IMR-90 (cell line): ENCODE measurements at regions not wholly inside any gene's neighbourhood (a gene's known extent, or its start where the extent isn't known, plus 50 kb on each side); places are given as distances from the start of the nearest gene placed in this dataset.

Source experiments
- ATAC-seq: fragments of 200-7000 bp; cut with Tn5 transposase; 2 replicates; pipeline ENCODE4 v1.9.1; 2020; ENCODE audit warnings: low read depth, mild to moderate bottlenecking, moderate library complexity
- BruUV-seq: library from RNA; stranded (reverse); fragments of 400-500 nt; replicated peaks from 2 replicates; lab custom pipeline; 2021; lab: Mats Ljungman, UMichigan
- CTCF ChIA-PET: fragments of 300-600 bp; formaldehyde crosslinking; extraction: SDS; loops from one replicate; lab custom pipeline; 2021; ENCODE audit warnings: antibody characterized with exemption; lab: Yijun Ruan, JAX
- POLR2A ChIA-PET: fragments of 300-600 bp; sonication (Branson Sonifier 250); formaldehyde crosslinking; loops from one replicate; lab custom pipeline; 2022; ENCODE audit warnings: antibody characterized with exemption; ENCODE audit not compliant: unreplicated experiment; lab: Charles Lee
- DNase-seq: peaks from one replicate; pipeline ENCODE4 v3.0.0; 2013
- H2AFZ ChIP-seq: replicated peaks from 2 replicates; pipeline ENCODE3; 2013; ENCODE audit warnings: low read length, mild to moderate bottlenecking; ENCODE audit not compliant: poor library complexity
- H2AK5ac ChIP-seq: 2 replicates; pipeline ENCODE4 v1.6.1; 2013; ENCODE audit warnings: low read depth, low read length, inconsistent platforms
- H2AK9ac ChIP-seq: replicated peaks from 2 replicates; pipeline ENCODE3; 2013; ENCODE audit warnings: mild to moderate bottlenecking, low read depth, low read length, moderate library complexity; ENCODE audit not compliant: poor library complexity
- H2BK120ac ChIP-seq: 2 replicates; pipeline ENCODE4 v1.6.1; 2013; ENCODE audit warnings: low read depth, low read length, inconsistent platforms
- H2BK15ac ChIP-seq: 3 replicates; pipeline ENCODE4 v1.6.1; 2013; ENCODE audit warnings: low read depth, low read length, inconsistent platforms
- H2BK20ac ChIP-seq: 2 replicates; pipeline ENCODE4 v1.6.1; 2013; ENCODE audit warnings: low read depth, mild to moderate bottlenecking, inconsistent platforms, low read length, moderate library complexity
- H2BK5ac ChIP-seq: 2 replicates; pipeline ENCODE4 v1.6.1; 2013; ENCODE audit warnings: mild to moderate bottlenecking, low read depth, low read length, inconsistent platforms; ENCODE audit not compliant: poor library complexity, severe bottlenecking
- H3K14ac ChIP-seq: replicated peaks from 2 replicates; pipeline ENCODE4 v1.6.1; 2013; ENCODE audit warnings: low read depth, low read length, inconsistent platforms
- H3K18ac ChIP-seq: 2 replicates; pipeline ENCODE4 v1.6.1; 2013; ENCODE audit warnings: low read depth, low read length, control low read depth
- H3K23ac ChIP-seq: 2 replicates; pipeline ENCODE4 v1.6.1; 2013; ENCODE audit warnings: low read depth, low read length, inconsistent platforms
- H3K27ac ChIP-seq: 2 replicates; pipeline ENCODE4 v1.5.1; 2013; ENCODE audit warnings: mild to moderate bottlenecking, control low read depth, low read length; ENCODE audit not compliant: insufficient read depth
- H3K27me3 ChIP-seq: 2 replicates; pipeline ENCODE4 v1.6.1; 2013; ENCODE audit warnings: low read length; ENCODE audit not compliant: control insufficient read depth, insufficient read depth
- H3K36me3 ChIP-seq: 2 replicates; pipeline ENCODE4 v1.6.1; 2013; ENCODE audit warnings: low read length, mixed read lengths; ENCODE audit not compliant: control insufficient read depth, insufficient read depth
- H3K4ac ChIP-seq: 2 replicates; pipeline ENCODE4 v1.6.1; 2013; ENCODE audit warnings: low read depth, low read length, inconsistent platforms
- H3K4me1 ChIP-seq: 2 replicates; pipeline ENCODE4 v1.6.1; 2013; ENCODE audit warnings: low read length, mixed read lengths; ENCODE audit not compliant: control insufficient read depth, insufficient read depth
- H3K4me2 ChIP-seq: 2 replicates; pipeline ENCODE4 v1.6.1; 2013; ENCODE audit warnings: low read depth, mild to moderate bottlenecking, control low read depth, low read length, moderate library complexity
- H3K4me3 ChIP-seq: 2 replicates; pipeline ENCODE4 v1.5.1; 2013; ENCODE audit warnings: low read depth, mild to moderate bottlenecking, control low read depth, low read length, moderate library complexity; ENCODE audit not compliant: insufficient read depth
- H3K56ac ChIP-seq: 2 replicates; pipeline ENCODE4 v1.6.1; 2013; ENCODE audit warnings: low read length, inconsistent platforms; ENCODE audit not compliant: insufficient read depth; ENCODE audit errors: extremely low read depth
- H3K79me1 ChIP-seq, 2 experiments: 2 replicates each; pipeline ENCODE4 v1.6.1; 2013; ENCODE audit warnings: low read length in 2 of 2, inconsistent platforms in 1 of 2, low read depth in 1 of 2
- H3K9ac ChIP-seq: 2 replicates; pipeline ENCODE4 v1.6.1; 2013; ENCODE audit warnings: low read depth, low read length, control low read depth
- H3K9me1 ChIP-seq: 2 replicates; pipeline ENCODE4 v1.6.1; 2013; ENCODE audit warnings: low read length, inconsistent platforms; ENCODE audit not compliant: insufficient read depth
- H3K9me3 ChIP-seq: 2 replicates; pipeline ENCODE4 v1.6.1; 2013; ENCODE audit warnings: low read length; ENCODE audit not compliant: control insufficient read depth, insufficient read depth
- H4K20me1 ChIP-seq: 2 replicates; pipeline ENCODE4 v1.6.1; 2013; ENCODE audit warnings: low read length, inconsistent platforms; ENCODE audit not compliant: insufficient read depth
- H4K5ac ChIP-seq: 2 replicates; pipeline ENCODE4 v1.6.1; 2013; ENCODE audit warnings: mild to moderate bottlenecking, low read depth, low read length, control low read depth
- H4K8ac ChIP-seq, 2 experiments: 2 replicates each; pipeline ENCODE4 v1.6.1; 2013; ENCODE audit warnings: low read depth in 2 of 2, low read length in 2 of 2, control low read depth in 1 of 2, inconsistent platforms in 1 of 2
- H4K91ac ChIP-seq: 2 replicates; pipeline ENCODE4 v1.6.1; 2013; ENCODE audit warnings: low read depth, low read length, inconsistent platforms; ENCODE audit not compliant: insufficient read depth
- CEBPB ChIP-seq: IDR thresholded peaks from 2 replicates; pipeline ENCODE4 v1.6.1; 2012; ENCODE audit warnings: low read depth, low read length, improper control_type of control experiment
- CHD1 ChIP-seq: IDR thresholded peaks from 2 replicates; pipeline ENCODE4 v1.6.1; 2012; ENCODE audit warnings: low read depth, low read length, improper control_type of control experiment
- FOS ChIP-seq: fragments of 150-350 bp; IDR thresholded peaks from 2 replicates; pipeline ENCODE4 v1.6.1; 2016; ENCODE audit warnings: low read depth, low read length
- MXI1 ChIP-seq: IDR thresholded peaks from 2 replicates; pipeline ENCODE4 v1.6.1; 2012; ENCODE audit warnings: low read depth, mild to moderate bottlenecking, low read length, moderate library complexity, borderline replicate concordance
- NFE2L2 ChIP-seq: fragments of 150-350 bp; IDR thresholded peaks from 2 replicates; pipeline ENCODE4 v1.6.1; 2016; ENCODE audit warnings: low read depth, mild to moderate bottlenecking, low read length
- POLR2A ChIP-seq: IDR thresholded peaks from 2 replicates; pipeline ENCODE4 v1.6.1; 2012; ENCODE audit warnings: mild to moderate bottlenecking, low read depth, low read length
- RCOR1 ChIP-seq: IDR thresholded peaks from 2 replicates; pipeline ENCODE4 v1.6.1; 2012; ENCODE audit warnings: mild to moderate bottlenecking, low read length, improper control_type of control experiment; ENCODE audit not compliant: insufficient replicate concordance
- RFX5 ChIP-seq: IDR thresholded peaks from 2 replicates; pipeline ENCODE4 v1.8.0; 2012; ENCODE audit warnings: low read depth, mild to moderate bottlenecking, low read length, moderate library complexity
- SMC3 ChIP-seq: fragments of 150-350 bp; IDR thresholded peaks from 2 replicates; pipeline ENCODE4 v1.6.1; 2016; ENCODE audit warnings: low read depth, mild to moderate bottlenecking, antibody characterized with exemption, low read length, moderate library complexity
- WGBS, 2 experiments: methylation state at CpG; one replicate each; pipeline versions ENCODE4 v1.1.5 to v1.1.7; 2013; ENCODE audit warnings: missing lambda C conversion rate in 2 of 2; ENCODE audit not compliant: insufficient read length in 1 of 2; ENCODE audit errors: extremely low coverage in 2 of 2; 5-methylcytosine and 5-hydroxymethylcytosine counted together
- dilution Hi-C: fragments of 300-500 bp; cut with HindIII; formaldehyde crosslinking; loops from one replicate; pipeline ENCODE4 v1.14.3; 2018; ENCODE audit warnings: low sequenced_read_pairs; ENCODE audit not compliant: unreplicated experiment
- in situ Hi-C: fragments of 300-500 bp; cut with MboI; formaldehyde crosslinking; loops from 3 replicates; pipeline ENCODE4 v1.14.3; 2019; ENCODE audit warnings: low sequenced_read_pairs, inconsistent platforms, mixed read lengths
- intact Hi-C: fragments of 100-400 bp; cut with micrococcal nuclease; formaldehyde crosslinking; loops from 2 replicates; pipeline ENCODE4 v1.10.0; 2022
- TF ChIP-seq, protein P1 (sequence below): fragments of 150-350 bp; IDR thresholded peaks from 2 replicates; pipeline ENCODE4 v1.6.1; 2017; ENCODE audit warnings: mild to moderate bottlenecking, antibody characterized with exemption, low read length, low read depth

- Histone ChIP-seq H3K4ac (no peak overlapping the region), H2BK120ac (no peak overlapping the region), H4K20me1 (no peaks in the 10 kb centered on the region), H3K27me3 (no peaks in the 10 kb centered on the region), H2BK5ac (no peak overlapping the region), H2AK9ac (no peak overlapping the region), H2BK20ac (no peak overlapping the region), H2BK15ac (no peak overlapping the region), H4K91ac (no peak overlapping the region), H3K18ac (no peak overlapping the region), H3K36me3 (no peaks in the 10 kb centered on the region), H3K56ac (no peak overlapping the region), H2AFZ (no peak overlapping the region), H3K27ac (no peak overlapping the region), H4K5ac (no peak overlapping the region), H3K14ac (no peak overlapping the region), H3K9ac (no peak overlapping the region), H3K9me3 (no peaks in the 10 kb centered on the region), H3K23ac (no peak overlapping the region), H3K4me2 (no peak overlapping the region), H3K4me3 (no peak overlapping the region), H3K4me1 (no peaks in the 10 kb centered on the region), H3K9me1 (no peaks in the 10 kb centered on the region), H4K8ac (no peak overlapping the region), H3K79me1 (no peaks in the 10 kb centered on the region), H2AK5ac (no peak overlapping the region)
- DNase-seq: no peak
- in situ Hi-C loops (no loop called here), dilution Hi-C loops (no loop called here), intact Hi-C loops (no loop called here)
- ChIA-PET CTCF (no interaction called here), POLR2A (no interaction called here)
- TF ChIP-seq FOS: no peak
- TF ChIP-seq, protein P1, sequence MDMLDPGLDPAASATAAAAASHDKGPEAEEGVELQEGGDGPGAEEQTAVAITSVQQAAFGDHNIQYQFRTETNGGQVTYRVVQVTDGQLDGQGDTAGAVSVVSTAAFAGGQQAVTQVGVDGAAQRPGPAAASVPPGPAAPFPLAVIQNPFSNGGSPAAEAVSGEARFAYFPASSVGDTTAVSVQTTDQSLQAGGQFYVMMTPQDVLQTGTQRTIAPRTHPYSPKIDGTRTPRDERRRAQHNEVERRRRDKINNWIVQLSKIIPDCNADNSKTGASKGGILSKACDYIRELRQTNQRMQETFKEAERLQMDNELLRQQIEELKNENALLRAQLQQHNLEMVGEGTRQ: no peak
- no peak for TF ChIP-seq POLR2A
- TF ChIP-seq CHD1: no peak
- no peak for TF ChIP-seq SMC3
- no peak for TF ChIP-seq MXI1
- TF ChIP-seq CEBPB: no peak
- no peak for TF ChIP-seq RCOR1
- TF ChIP-seq RFX5: no peak
- TF ChIP-seq NFE2L2: no peak
- WGBS, 2 experiments: no CpG with 5 or more reads among the region's 3 CpGs
- ATAC-seq: no peak
- no TSS peak for BruUV-seq
These were observed 2047.1 kb downstream of the SUCLG1 start for GRCh38 chr2:82412021-82412420.
